Fibroblast of pulmonary artery (primary cell): ENCODE measurements at regions not wholly inside any gene's neighbourhood (a gene's known extent, or its start where the extent isn't known, plus 50 kb on each side); places are given as distances from the start of the nearest gene placed in this dataset.

Experiments used
- DNase-seq: peaks from one replicate; pipeline ENCODE4 v3.0.0-alpha.2; 2010; ENCODE audit warnings: low read depth
- H3K4me3 ChIP-seq: replicated peaks from 2 replicates; pipeline ENCODE4 v1.5.1; 2011; ENCODE audit warnings: low read depth, mild to moderate bottlenecking, control low read depth, low read length, moderate library complexity
- CTCF ChIP-seq: IDR thresholded peaks from 2 replicates; pipeline ENCODE4 v1.5.1; 2011; ENCODE audit warnings: mild to moderate bottlenecking, control low read depth, low read length, inconsistent platforms; ENCODE audit errors: missing control alignments

GRCh38 chr17:53942436-53942835 lies 119.7 kb downstream of the KIF2B start:
- DNase-seq: no peak
- H3K4me3 ChIP-seq: no peak overlapping the region
- no peak for TF ChIP-seq CTCF

GRCh38 chr17:53942898-53943297 lies 120.2 kb downstream of the KIF2B start:
- no peak for TF ChIP-seq CTCF

GRCh38 chr17:53948323-53948722 lies 125.6 kb downstream of the KIF2B start:
- no peak for TF ChIP-seq CTCF
- no peak overlapping the region for H3K4me3 ChIP-seq

More at GRCh38 chr17:53942898-53943297, 120.2 kb downstream of the KIF2B start:
- no peak for DNase-seq
- H3K4me3 ChIP-seq: no peak overlapping the region

GRCh38 chr17:53949473-53950090 lies 126.9 kb downstream of the KIF2B start:
- no peak for TF ChIP-seq CTCF
- H3K4me3 ChIP-seq: no peak overlapping the region
- DNase-seq: no peak

More at GRCh38 chr17:53948323-53948722, 125.6 kb downstream of the KIF2B start:
- DNase-seq: no peak

GRCh38 chr17:53950207-53950857 lies 127.6 kb downstream of the KIF2B start:
- TF ChIP-seq CTCF: no peak
- no peak overlapping the region for H3K4me3 ChIP-seq
- DNase-seq: no peak

GRCh38 chr17:53950858-53951250 lies 128.1 kb downstream of the KIF2B start:
- H3K4me3 ChIP-seq: no peak overlapping the region
- DNase-seq: no peak
- TF ChIP-seq CTCF: no peak

GRCh38 chr17:53971361-53971760 lies 148.6 kb downstream of the KIF2B start:
- no peak for DNase-seq
- no peak for TF ChIP-seq CTCF
- H3K4me3 ChIP-seq: no peak overlapping the region
